ENCODE measurements at regions not wholly inside any gene's neighbourhood (a gene's known extent, or its start where the extent isn't known, plus 50 kb on each side); places are given as distances from the start of the nearest gene placed in this dataset.
"Not testable (repeated sequence)": the region's sequence is repeated elsewhere in the genome, so short reads cannot be mapped to it uniquely, and the experiment has no call there.

GRCh38 chr12:74595696-74596095 is 58.1 kb downstream of the ATXN7L3B start:
- CTCF ChIA-PET, result no interaction called here
- POLR2A ChIA-PET, result no interaction called here

- CTCF ChIA-PET, result no interaction called here
Measured at GRCh38 chr12:74598819-74599218, 61.2 kb downstream of the ATXN7L3B start.

GRCh38 chr12:74599932-74600331 is 62.3 kb downstream of the ATXN7L3B start:
- CTCF ChIA-PET, result no interaction called here
- POLR2A ChIA-PET, result no interaction called here

More at GRCh38 chr12:74598819-74599218, 61.2 kb downstream of the ATXN7L3B start:
- POLR2A ChIA-PET, result no interaction called here

GRCh38 chr12:74600817-74601216 is 63.2 kb downstream of the ATXN7L3B start:
- POLR2A ChIA-PET, CTCF ChIA-PET: not testable (repeated sequence)

- POLR2A ChIA-PET, result no interaction called here
- CTCF ChIA-PET, result no interaction called here
Measured at GRCh38 chr12:74602881-74603672, 65.4 kb downstream of the ATXN7L3B start.

- CTCF ChIA-PET, result no interaction called here
- POLR2A ChIA-PET, result no interaction called here
Measured at GRCh38 chr12:74608231-74608775, 70.7 kb downstream of the ATXN7L3B start.

GRCh38 chr12:74610711-74611110 is 73.1 kb downstream of the ATXN7L3B start:
- ChIA-PET POLR2A (no interaction called here), CTCF (no interaction called here)

- CTCF ChIA-PET, result no interaction called here
- POLR2A ChIA-PET, result no interaction called here
Measured at GRCh38 chr12:74614426-74614825, 76.8 kb downstream of the ATXN7L3B start.

GRCh38 chr12:74619084-74619483 is 81.4 kb downstream of the ATXN7L3B start:
- CTCF ChIA-PET, result no interaction called here
- POLR2A ChIA-PET, result no interaction called here

GRCh38 chr12:74619884-74620283 is 82.2 kb downstream of the ATXN7L3B start:
- ChIA-PET POLR2A (no interaction called here), CTCF (no interaction called here)

GRCh38 chr12:74620921-74621320 is 83.3 kb downstream of the ATXN7L3B start:
- CTCF ChIA-PET, result no interaction called here
- POLR2A ChIA-PET, result no interaction called here

- POLR2A ChIA-PET, result no interaction called here
- CTCF ChIA-PET, result no interaction called here
Measured at GRCh38 chr12:74624201-74624600, 86.6 kb downstream of the ATXN7L3B start.

- CTCF ChIA-PET, result no interaction called here
- POLR2A ChIA-PET, result no interaction called here
Measured at GRCh38 chr12:74626397-74626796, 88.8 kb downstream of the ATXN7L3B start.

GRCh38 chr12:74641262-74641661 is 103.6 kb downstream of the ATXN7L3B start:
- ChIA-PET POLR2A (no interaction called here), CTCF (no interaction called here)

- POLR2A ChIA-PET, result no interaction called here
Measured at GRCh38 chr12:74641694-74642093, 104.1 kb downstream of the ATXN7L3B start.

GRCh38 chr12:74644681-74645080 is 107.0 kb downstream of the ATXN7L3B start:
- ChIA-PET CTCF (no interaction called here), POLR2A (no interaction called here)

More at GRCh38 chr12:74641694-74642093, 104.1 kb downstream of the ATXN7L3B start:
- CTCF ChIA-PET, result no interaction called here

- POLR2A ChIA-PET, result no interaction called here
- CTCF ChIA-PET, result no interaction called here
Measured at GRCh38 chr12:74646831-74647230, 109.2 kb downstream of the ATXN7L3B start.

- POLR2A ChIA-PET, result no interaction called here
- CTCF ChIA-PET, result interaction anchor here (0.7 kb wide), 1 partner anchor 1974 kb away, joined by 3 read pairs; no protein-coding TSS in a partner anchor
Measured at GRCh38 chr12:74647256-74647655, 109.6 kb downstream of the ATXN7L3B start.

GRCh38 chr12:74656251-74656650 is 118.6 kb downstream of the ATXN7L3B start:
- CTCF ChIA-PET, result no interaction called here
- POLR2A ChIA-PET, result no interaction called here

- POLR2A ChIA-PET, result no interaction called here
- CTCF ChIA-PET, result no interaction called here
Measured at GRCh38 chr12:74660442-74660841, 122.8 kb downstream of the ATXN7L3B start.

- CTCF ChIA-PET, result no interaction called here
- POLR2A ChIA-PET, result no interaction called here
Measured at GRCh38 chr12:74663958-74664357, 126.3 kb downstream of the ATXN7L3B start.

- POLR2A ChIA-PET, result no interaction called here
- CTCF ChIA-PET, result no interaction called here
Measured at GRCh38 chr12:74665690-74666089, 128.1 kb downstream of the ATXN7L3B start.
